ENCODE measurements at regions not wholly inside any gene's neighbourhood (a gene's known extent, or its start where the extent isn't known, plus 50 kb on each side); places are given as distances from the start of the nearest gene placed in this dataset.

- TF ChIP-seq CTCF (IDR thresholded peaks at IDR 0.05) (no peak), POLR2AphosphoS5 (IDR thresholded peaks at IDR 0.05; ENCODE audit: low read depth, low read length) (no peak)
These were observed 64.2 kb upstream of the PJA1 start for GRCh38 chrX:69229436-69229835.
